BLaER1 (cell line): ENCODE measurements at regions not wholly inside any gene's neighbourhood (a gene's known extent, or its start where the extent isn't known, plus 50 kb on each side); places are given as distances from the start of the nearest gene placed in this dataset.

Source experiments
- H3K27ac ChIP-seq: shearing (Covaris generic); formaldehyde crosslinking; 2 replicates; pipeline ENCODE4 v1.8.1; 2022
- H3K27me3 ChIP-seq: shearing (Covaris generic); formaldehyde crosslinking; 2 replicates; pipeline ENCODE4 v1.8.1; 2022
- H3K36me3 ChIP-seq: shearing (Covaris generic); formaldehyde crosslinking; 2 replicates; pipeline ENCODE4 v1.8.1; 2022
- H3K4me1 ChIP-seq: shearing (Covaris generic); formaldehyde crosslinking; 2 replicates; pipeline ENCODE4 v1.8.1; 2022
- H3K4me2 ChIP-seq: shearing (Covaris generic); formaldehyde crosslinking; 2 replicates; pipeline ENCODE4 v1.8.1; 2022
- H3K4me3 ChIP-seq: shearing (Covaris generic); formaldehyde crosslinking; 2 replicates; pipeline ENCODE4 v1.8.1; 2022
- H3K9ac ChIP-seq: shearing (Covaris generic); formaldehyde crosslinking; 2 replicates; pipeline ENCODE4 v1.8.1; 2022
- H3K9me3 ChIP-seq: shearing (Covaris generic); formaldehyde crosslinking; 2 replicates; pipeline ENCODE4 v1.8.1; 2022
- H4K20me1 ChIP-seq: shearing (Covaris generic); formaldehyde crosslinking; 2 replicates; pipeline ENCODE4 v1.8.1; 2022
- Cebpa-rat ChIP-seq: shearing (Covaris generic); IDR thresholded peaks from 2 replicates; pipeline ENCODE4 v1.8.1; 2022

GRCh38 chr18:72692086-72692485 lies 147.9 kb upstream of the CBLN2 start:
- Histone ChIP-seq H3K9me3 (no peaks in the 10 kb centered on the region), H3K4me2 (no peak overlapping the region), H3K27ac (no peak overlapping the region), H3K9ac (no peak overlapping the region), H3K27me3 (no peaks in the 10 kb centered on the region), H3K4me1 (no peaks in the 10 kb centered on the region), H3K36me3 (no peaks in the 10 kb centered on the region), H3K4me3 (no peak overlapping the region), H4K20me1 (no peaks in the 10 kb centered on the region)
- TF ChIP-seq Cebpa-rat = no peak

- Histone ChIP-seq H3K27me3 (no peaks in the 10 kb centered on the region), H3K27ac (no peak overlapping the region), H3K4me2 (no peak overlapping the region), H3K9me3 (no peaks in the 10 kb centered on the region), H3K4me3 (no peak overlapping the region), H3K36me3 (no peaks in the 10 kb centered on the region), H3K4me1 (no peaks in the 10 kb centered on the region), H3K9ac (no peak overlapping the region), H4K20me1 (no peaks in the 10 kb centered on the region)
- TF ChIP-seq Cebpa-rat = no peak
These were observed 143.6 kb upstream of the CBLN2 start for GRCh38 chr18:72687736-72688135.

GRCh38 chr18:72675394-72675793 lies 131.3 kb upstream of the CBLN2 start:
- H3K36me3 ChIP-seq = no peaks in the 10 kb centered on the region
- no peak overlapping the region for H3K4me2 ChIP-seq
- H3K27me3 ChIP-seq = no peaks in the 10 kb centered on the region
- H3K27ac ChIP-seq = no peak overlapping the region
- no peak overlapping the region for H3K9ac ChIP-seq
- H3K9me3 ChIP-seq = no peaks in the 10 kb centered on the region
- TF ChIP-seq Cebpa-rat = no peak
- no peaks in the 10 kb centered on the region for H4K20me1 ChIP-seq
- no peaks in the 10 kb centered on the region for H3K4me1 ChIP-seq
- H3K4me3 ChIP-seq = no peak overlapping the region

GRCh38 chr18:72674710-72675109 lies 130.6 kb upstream of the CBLN2 start:
- Histone ChIP-seq H4K20me1 (no peaks in the 10 kb centered on the region), H3K4me3 (no peak overlapping the region), H3K9ac (no peak overlapping the region), H3K9me3 (no peaks in the 10 kb centered on the region), H3K27ac (no peak overlapping the region), H3K36me3 (no peaks in the 10 kb centered on the region), H3K27me3 (no peaks in the 10 kb centered on the region), H3K4me1 (no peaks in the 10 kb centered on the region), H3K4me2 (no peak overlapping the region)
- TF ChIP-seq Cebpa-rat = no peak

- no peaks in the 10 kb centered on the region for H4K20me1 ChIP-seq
- H3K27me3 ChIP-seq = no peaks in the 10 kb centered on the region
- no peaks in the 10 kb centered on the region for H3K4me1 ChIP-seq
- no peaks in the 10 kb centered on the region for H3K36me3 ChIP-seq
- no peak overlapping the region for H3K27ac ChIP-seq
- H3K4me2 ChIP-seq = no peak overlapping the region
- no peak overlapping the region for H3K9ac ChIP-seq
- H3K9me3 ChIP-seq = no peaks in the 10 kb centered on the region
- TF ChIP-seq Cebpa-rat = no peak
- H3K4me3 ChIP-seq = no peak overlapping the region
These were observed 129.1 kb upstream of the CBLN2 start for GRCh38 chr18:72673242-72673641.

GRCh38 chr18:72672364-72673184 lies 128.4 kb upstream of the CBLN2 start:
- no peaks in the 10 kb centered on the region for H4K20me1 ChIP-seq
- no peaks in the 10 kb centered on the region for H3K36me3 ChIP-seq
- H3K9me3 ChIP-seq = no peaks in the 10 kb centered on the region
- H3K27ac ChIP-seq = no peak overlapping the region
- TF ChIP-seq Cebpa-rat = no peak
- no peak overlapping the region for H3K9ac ChIP-seq
- no peak overlapping the region for H3K4me3 ChIP-seq
- no peaks in the 10 kb centered on the region for H3K4me1 ChIP-seq
- no peak overlapping the region for H3K4me2 ChIP-seq
- H3K27me3 ChIP-seq = no peaks in the 10 kb centered on the region

GRCh38 chr18:72667932-72668331 lies 123.8 kb upstream of the CBLN2 start:
- Histone ChIP-seq H3K27ac (no peak overlapping the region), H3K36me3 (no peaks in the 10 kb centered on the region), H3K27me3 (no peaks in the 10 kb centered on the region), H3K4me1 (no peaks in the 10 kb centered on the region), H3K4me2 (no peak overlapping the region), H3K4me3 (no peak overlapping the region), H3K9ac (no peak overlapping the region), H3K9me3 (peaks cover 9% of the 10 kb centered on the region), H4K20me1 (no peaks in the 10 kb centered on the region)
- TF ChIP-seq Cebpa-rat = no peak

- TF ChIP-seq Cebpa-rat = no peak
- no peaks in the 10 kb centered on the region for H4K20me1 ChIP-seq
- H3K36me3 ChIP-seq = no peaks in the 10 kb centered on the region
- H3K4me2 ChIP-seq = no peak overlapping the region
- H3K27me3 ChIP-seq = no peaks in the 10 kb centered on the region
- no peak overlapping the region for H3K9ac ChIP-seq
- H3K4me1 ChIP-seq = no peaks in the 10 kb centered on the region
- no peak overlapping the region for H3K4me3 ChIP-seq
- no peak overlapping the region for H3K27ac ChIP-seq
- peaks cover 8% of the 10 kb centered on the region for H3K9me3 ChIP-seq
These were observed 109.0 kb upstream of the CBLN2 start for GRCh38 chr18:72652990-72653593.

GRCh38 chr18:72651033-72651432 lies 106.9 kb upstream of the CBLN2 start:
- H3K4me1 ChIP-seq = no peaks in the 10 kb centered on the region
- no peak for TF ChIP-seq Cebpa-rat
- H3K27me3 ChIP-seq = no peaks in the 10 kb centered on the region

GRCh38 chr18:72648481-72648960 lies 104.4 kb upstream of the CBLN2 start:
- H3K4me2 ChIP-seq = no peak overlapping the region
- H3K27ac ChIP-seq = no peak overlapping the region
- H3K4me1 ChIP-seq = no peaks in the 10 kb centered on the region
- no peak for TF ChIP-seq Cebpa-rat
- no peaks in the 10 kb centered on the region for H3K27me3 ChIP-seq
- no peak overlapping the region for H3K9ac ChIP-seq
- no peaks in the 10 kb centered on the region for H4K20me1 ChIP-seq
- H3K36me3 ChIP-seq = no peaks in the 10 kb centered on the region
- H3K4me3 ChIP-seq = no peak overlapping the region
- H3K9me3 ChIP-seq = no peaks in the 10 kb centered on the region

More at GRCh38 chr18:72651033-72651432, 106.9 kb upstream of the CBLN2 start:
- H4K20me1 ChIP-seq = no peaks in the 10 kb centered on the region
- H3K36me3 ChIP-seq = no peaks in the 10 kb centered on the region
- H3K4me3 ChIP-seq = no peak overlapping the region
- no peak overlapping the region for H3K9ac ChIP-seq
- H3K9me3 ChIP-seq = peaks cover 8% of the 10 kb centered on the region
- no peak overlapping the region for H3K27ac ChIP-seq
- no peak overlapping the region for H3K4me2 ChIP-seq
